AG09309 (cell line): ENCODE measurements at regions not wholly inside any gene's neighbourhood (a gene's known extent, or its start where the extent isn't known, plus 50 kb on each side); places are given as distances from the start of the nearest gene placed in this dataset.

Experiments
- DNase-seq: peaks from one replicate; pipeline ENCODE4 v3.0.0-alpha.2; 2010; ENCODE audit warnings: low read depth
- H3K4me3 ChIP-seq: 2 replicates; pipeline ENCODE4 v1.5.1; 2011; ENCODE audit warnings: mild to moderate bottlenecking, low read depth, low read length, moderate library complexity; ENCODE audit not compliant: control insufficient read depth
- TF ChIP-seq, protein P1 (sequence below): IDR thresholded peaks from 2 replicates; pipeline ENCODE4 v1.5.1; 2011; ENCODE audit warnings: mild to moderate bottlenecking, low read depth, low read length, inconsistent platforms; ENCODE audit not compliant: insufficient read depth, control insufficient read depth; ENCODE audit errors: missing control alignments

DNA sequence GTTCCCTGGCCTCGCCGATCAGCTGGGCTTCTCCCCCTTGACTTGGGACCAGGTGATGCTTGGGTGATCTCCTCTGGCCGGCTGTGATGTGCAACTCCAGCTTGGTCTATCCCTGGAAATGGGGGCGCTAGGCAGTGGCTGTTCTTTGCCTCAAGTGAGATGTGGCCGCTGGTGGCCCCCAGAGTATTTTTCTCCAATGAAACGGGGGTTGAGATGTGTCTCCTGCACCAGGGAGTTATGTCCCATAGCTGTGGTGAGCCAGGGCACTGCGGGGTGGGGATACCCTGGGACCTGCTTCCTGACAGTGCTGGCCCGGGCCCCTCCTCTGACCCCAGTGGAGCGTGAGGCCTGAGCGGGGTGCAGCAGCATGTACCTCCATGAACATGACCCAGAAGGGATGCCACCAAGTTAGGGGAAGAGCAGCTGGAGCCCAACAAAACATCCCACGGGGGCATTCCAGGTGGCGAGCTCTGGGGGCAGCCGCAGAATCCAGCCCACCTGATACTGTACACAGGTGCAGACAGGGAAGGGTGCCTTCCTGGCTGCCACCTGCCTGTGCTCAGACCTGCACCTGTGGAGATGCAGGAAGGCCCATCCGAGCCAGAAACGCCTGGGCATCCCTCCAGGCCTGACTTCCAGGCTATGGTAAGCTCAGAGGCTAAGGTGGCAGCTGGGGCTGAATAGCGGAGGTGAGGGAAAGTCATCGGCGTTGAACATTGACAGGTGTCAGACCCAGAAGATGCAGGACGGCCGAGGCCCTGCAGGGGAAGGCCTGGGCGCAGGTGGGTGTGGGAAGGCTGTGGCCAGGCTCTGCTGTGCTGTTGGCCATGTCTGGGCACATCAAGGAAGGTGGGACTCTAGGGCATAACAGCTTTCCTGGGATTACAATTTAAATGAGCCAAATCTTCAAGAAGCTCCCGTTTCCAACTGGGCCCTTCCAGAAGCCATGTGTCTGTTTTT, 97.3 kb downstream of the CTTN start:
- TF ChIP-seq, protein P1, sequence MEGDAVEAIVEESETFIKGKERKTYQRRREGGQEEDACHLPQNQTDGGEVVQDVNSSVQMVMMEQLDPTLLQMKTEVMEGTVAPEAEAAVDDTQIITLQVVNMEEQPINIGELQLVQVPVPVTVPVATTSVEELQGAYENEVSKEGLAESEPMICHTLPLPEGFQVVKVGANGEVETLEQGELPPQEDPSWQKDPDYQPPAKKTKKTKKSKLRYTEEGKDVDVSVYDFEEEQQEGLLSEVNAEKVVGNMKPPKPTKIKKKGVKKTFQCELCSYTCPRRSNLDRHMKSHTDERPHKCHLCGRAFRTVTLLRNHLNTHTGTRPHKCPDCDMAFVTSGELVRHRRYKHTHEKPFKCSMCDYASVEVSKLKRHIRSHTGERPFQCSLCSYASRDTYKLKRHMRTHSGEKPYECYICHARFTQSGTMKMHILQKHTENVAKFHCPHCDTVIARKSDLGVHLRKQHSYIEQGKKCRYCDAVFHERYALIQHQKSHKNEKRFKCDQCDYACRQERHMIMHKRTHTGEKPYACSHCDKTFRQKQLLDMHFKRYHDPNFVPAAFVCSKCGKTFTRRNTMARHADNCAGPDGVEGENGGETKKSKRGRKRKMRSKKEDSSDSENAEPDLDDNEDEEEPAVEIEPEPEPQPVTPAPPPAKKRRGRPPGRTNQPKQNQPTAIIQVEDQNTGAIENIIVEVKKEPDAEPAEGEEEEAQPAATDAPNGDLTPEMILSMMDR, result no peak
- H3K4me3 ChIP-seq, result no peak overlapping the region
- DNase-seq, result no peak

DNA sequence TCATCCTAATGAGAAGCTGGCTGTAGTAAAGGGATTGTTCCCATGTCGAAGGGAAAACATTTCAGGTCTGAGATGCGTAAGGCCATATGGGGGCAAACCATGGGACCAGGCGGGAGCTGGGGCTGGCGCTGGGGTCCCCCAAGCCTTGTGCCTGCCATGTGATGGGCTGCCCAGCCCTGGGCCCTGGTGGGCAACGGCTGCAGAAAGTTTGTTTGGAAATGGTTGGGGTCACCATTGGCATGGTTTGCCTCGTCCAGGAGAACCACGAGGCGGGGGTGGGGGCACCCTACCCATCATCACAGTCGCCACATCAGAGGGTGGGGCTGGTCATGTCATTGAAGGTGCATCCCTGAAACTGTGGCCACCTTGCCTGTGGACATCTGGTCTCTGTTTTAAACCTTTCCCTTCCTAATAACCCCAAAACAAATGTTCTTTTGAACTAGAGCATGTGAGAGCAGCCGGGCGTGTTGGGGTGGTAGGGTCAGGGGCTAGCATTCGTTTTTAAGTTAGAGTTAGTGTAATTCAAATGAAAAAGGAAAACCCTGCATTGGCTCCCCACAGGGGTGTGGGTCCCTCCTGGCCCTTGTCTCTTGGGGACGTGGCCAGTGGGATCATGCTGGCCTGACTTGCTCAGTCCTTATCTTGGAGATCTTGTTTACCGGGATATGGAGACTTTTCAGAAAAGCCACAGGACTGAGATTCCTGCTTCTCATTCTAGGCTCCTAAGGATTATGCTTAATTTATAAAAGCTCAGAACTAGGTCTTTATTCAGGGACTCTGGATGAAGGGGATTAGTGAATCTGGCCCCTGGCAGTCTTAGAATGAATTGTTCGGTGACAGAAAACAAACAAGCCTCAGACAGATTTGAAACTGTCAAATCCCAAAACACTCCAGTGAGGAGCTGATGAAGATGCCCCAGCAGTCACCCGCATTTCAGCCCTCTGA, 98.5 kb downstream of the CTTN start:
- TF ChIP-seq, protein P1, result no peak
- no peak overlapping the region for H3K4me3 ChIP-seq
- no peak for DNase-seq

DNA sequence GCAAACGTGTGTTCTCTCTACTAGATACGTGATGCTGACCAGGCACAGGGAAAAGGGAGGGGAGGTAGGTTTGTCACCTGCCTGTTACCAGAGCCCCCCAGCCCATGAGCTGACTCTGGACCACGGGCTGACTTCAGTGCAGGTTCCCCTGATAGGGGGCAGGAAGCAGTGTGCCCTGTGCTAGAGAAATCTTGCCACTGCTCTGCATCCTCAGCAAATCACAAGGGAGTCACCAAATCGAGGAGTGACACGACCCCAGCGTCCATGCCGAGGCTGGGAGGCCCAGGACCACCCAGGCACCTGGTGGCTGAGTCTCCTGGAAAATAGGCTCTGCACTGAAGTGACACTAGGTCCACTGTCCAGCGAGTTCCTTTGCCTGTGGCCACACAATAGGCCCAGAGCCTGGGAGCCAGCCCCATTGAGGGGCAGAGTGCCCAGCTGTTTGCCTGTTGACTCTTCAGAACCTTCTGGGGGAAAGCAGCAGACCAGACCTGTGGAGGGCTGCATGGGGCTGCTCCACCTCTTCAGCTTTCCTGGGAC, 99.3 kb downstream of the CTTN start:
- TF ChIP-seq, protein P1, result no peak
- no peak for DNase-seq
- no peak overlapping the region for H3K4me3 ChIP-seq

DNA sequence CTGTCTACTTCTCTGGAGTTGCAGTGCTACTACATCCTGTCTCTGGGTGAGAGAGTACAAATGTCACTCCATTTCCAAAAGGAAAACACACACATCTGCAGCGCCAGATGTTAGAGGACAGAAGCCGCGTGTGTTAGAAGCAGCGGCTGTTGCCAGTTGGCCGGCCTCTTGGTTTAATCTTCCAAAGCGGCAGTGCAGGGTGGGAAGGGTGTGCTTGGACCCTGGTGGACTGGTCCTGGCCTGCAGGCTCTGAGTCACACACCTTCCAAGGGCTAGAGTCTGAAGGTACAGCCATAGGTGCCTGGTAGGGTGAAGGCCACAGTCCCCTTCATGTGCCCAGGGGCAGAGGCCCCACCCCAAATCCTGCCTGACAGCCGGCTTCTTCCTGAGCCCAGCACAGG, 99.8 kb downstream of the CTTN start:
- TF ChIP-seq, protein P1, result no peak
- no peak for DNase-seq
- no peak overlapping the region for H3K4me3 ChIP-seq

DNA sequence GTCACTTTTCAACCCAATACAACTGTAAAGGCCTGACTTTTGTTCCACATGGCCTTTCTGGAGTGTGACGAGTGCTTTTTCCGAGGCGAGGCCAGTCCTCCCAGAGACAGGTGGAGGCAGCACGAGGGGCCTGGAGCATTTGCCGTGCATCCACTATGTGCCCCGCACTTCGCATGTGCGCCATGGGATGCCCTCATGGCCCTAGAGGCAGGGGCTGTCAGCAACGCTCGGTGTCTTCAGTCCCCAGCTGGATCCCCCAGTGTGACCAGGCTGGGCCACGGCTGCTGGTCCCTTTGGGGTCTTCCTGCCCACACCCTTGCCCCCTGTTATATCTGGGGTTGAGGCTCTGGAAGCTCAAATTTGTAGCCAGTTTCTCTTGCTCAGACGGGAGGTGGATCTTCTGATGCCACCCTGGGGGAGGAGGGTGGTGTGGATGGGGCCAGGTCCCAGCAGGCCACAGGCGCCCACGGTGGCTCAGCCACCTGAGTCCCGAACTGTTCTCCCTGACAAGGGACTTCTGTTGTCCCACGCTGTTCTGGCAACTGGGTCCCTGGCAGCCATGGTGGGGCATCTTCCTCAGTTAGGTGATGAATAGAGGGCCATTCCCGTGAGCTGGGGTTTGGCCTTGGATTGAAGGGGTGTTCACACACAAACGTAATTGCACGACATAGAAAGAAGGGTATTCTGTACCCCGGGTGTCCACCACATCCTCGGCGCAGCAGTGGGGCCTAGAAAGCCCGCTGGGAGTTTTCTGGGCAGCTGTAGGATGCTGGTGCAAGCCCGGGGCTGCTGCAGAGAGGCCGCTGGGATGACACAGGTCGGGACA, 100.9 kb downstream of the CTTN start:
- DNase-seq, result no peak
- TF ChIP-seq, protein P1, result no peak

More for the DNA sequence above, 100.9 kb downstream of the CTTN start:
- H3K4me3 ChIP-seq, result no peak overlapping the region
